NCI-H69 (cell line): ENCODE measurements at regions not wholly inside any gene's neighbourhood (a gene's known extent, or its start where the extent isn't known, plus 50 kb on each side); places are given as distances from the start of the nearest gene placed in this dataset.

Experiments used
- DNase-seq: peaks from one replicate; lab custom pipeline; 2025; lab: John Stamatoyannopoulos, UW

DNA sequence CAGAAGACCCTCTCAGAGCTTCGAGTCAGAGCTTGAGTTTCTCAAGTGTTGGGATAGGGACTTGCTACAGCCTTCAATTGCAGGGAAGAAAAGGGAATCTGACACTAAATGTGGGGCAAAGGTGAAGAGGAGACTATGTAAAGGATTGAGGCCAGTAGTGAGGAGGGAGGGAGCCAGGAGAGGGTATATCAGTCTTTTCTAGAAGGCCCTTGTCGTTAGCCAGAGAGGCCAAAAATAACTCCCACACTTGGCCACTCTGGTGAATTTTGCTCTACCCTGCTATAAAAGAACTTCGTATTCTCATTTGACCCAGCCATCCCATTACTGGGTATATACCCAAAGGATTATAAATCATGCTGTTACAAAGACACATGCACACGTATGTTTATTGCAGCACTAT, 162.0 kb downstream of the MDFIC start:
- DNase-seq: no peak

DNA sequence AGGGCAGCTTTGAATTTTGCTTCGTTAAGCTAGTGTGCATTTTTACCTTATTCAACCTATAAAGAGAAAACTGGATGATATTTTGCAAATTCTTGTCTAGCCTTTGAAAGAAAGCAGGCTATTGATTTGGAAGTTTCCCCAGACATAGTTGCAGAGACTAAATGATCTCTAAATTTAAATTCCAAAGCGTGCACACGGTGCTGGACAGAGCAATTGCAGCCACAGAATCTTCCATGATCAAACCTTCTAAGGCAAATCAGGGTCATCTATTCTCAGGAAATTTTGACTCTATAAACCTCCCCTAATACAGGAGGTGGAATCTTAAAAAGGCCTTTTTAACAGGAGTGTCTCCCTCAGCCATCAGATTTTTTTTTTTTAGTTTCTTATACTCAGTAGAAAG, 159.9 kb downstream of the MDFIC start:
- DNase-seq: no peak

DNA sequence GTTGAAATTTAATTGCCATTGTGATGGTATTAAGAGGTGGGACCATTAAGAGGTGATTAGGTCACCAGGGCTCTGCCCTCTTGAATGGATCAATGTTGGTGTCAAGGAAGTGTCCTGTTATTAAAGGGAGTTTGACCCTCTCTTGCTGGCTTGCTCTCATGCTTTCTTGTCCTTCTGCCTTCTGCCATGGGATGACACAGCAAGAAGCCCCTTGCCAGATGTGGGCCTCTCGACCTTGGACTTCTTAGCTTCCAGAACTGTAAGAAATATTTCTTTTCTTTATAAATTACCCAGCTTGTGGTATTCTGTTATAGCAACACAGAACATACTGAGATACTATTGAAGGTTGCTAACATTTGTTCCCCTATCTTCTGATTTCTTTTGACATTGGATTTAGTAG, 157.0 kb downstream of the MDFIC start:
- DNase-seq: no peak

DNA sequence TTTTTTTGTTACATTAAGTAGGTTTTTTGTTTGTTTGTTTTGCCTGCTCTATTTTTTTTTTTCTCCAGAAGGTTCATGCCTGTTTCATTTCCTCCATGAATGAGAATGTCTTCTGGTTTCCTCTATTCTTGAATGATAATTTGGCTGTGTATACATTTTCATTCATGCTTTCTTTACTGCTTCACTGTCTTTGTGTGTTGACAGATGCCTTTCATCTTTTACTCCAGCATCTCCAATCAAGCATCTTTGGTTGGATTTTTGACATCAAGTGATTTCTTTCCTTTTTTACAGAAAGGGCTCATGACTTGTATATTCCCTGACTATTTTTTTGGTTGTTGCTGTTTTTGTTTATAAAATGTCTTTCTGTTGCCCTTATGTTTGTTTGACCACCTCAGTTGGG, 156.5 kb downstream of the MDFIC start:
- DNase-seq: no peak

DNA sequence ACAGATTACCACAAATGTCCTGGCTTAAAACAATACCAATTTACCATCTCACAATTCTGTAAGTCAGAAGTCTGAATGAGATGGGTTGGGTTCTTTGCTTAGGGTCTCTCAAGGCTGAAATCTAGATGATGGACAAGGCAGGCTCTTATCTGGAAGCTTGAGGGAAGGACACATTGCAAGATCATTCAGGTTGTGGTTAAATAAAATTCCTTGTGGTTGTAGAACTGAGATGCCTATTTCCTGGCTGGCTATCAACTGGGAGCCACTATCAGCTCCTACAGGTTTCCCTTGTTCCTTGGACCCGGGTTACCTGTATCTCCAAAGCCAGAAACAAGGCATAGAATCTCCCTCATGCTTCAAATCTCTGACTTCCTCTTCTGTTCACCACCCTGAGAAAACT, 148.4 kb downstream of the MDFIC start:
- DNase-seq: no peak
